ENCODE measurements at regions not wholly inside any gene's neighbourhood (a gene's known extent, or its start where the extent isn't known, plus 50 kb on each side); places are given as distances from the start of the nearest gene placed in this dataset.

DNA sequence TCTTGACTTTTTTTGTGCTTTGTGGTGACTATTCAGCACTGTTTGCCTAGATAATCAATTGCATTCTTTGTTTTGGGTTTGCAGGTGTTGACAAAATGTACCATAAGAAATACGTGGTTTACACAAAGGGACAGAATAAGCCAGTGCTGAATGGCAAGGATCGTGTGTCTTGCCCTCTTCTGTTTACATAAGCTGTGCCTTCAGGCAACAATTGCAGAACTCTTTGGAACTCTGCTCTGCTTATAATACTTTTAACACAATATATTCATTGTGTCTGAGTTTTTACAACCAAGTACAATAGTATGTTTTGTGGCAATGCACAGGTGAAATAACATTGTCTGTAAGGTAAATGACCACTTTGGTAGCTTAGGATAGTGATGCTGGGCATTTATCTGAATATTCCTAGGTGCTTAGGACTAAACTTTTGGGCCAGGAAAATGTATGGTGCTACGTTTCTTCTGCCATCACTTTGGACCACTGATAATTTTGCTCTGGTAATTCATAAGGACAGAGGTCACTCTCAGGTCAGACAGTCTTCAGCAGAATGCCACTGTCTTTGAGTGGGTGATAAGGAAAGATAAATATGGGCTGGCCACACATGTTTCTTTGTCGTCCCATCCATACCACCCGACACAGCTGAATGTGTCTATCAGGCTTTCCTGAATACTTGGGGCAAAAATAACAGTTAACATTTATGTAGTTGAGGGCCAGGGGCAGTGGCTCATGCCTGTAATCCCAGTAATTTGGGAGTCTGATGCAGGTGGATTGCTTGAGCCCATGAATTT lies 344.6 kb upstream of the IMPG1 start:
- Histone ChIP-seq H3K9me3 (ENCODE audit: control insufficient read depth in 3 of 3, low read length in 3 of 3) (no peaks in the 10 kb centered on the region), H3K27ac (ENCODE audit: low read depth, low read length) (no peak overlapping the region), H3K27me3 (ENCODE audit: control insufficient read depth in 3 of 3, insufficient read depth in 3 of 3, low read length in 3 of 3) (no peaks in the 10 kb centered on the region), H3K36me3 (ENCODE audit: control insufficient read depth in 3 of 3, insufficient read depth in 3 of 3, low read length in 3 of 3) (no peaks in the 10 kb centered on the region), H3K4me3 (ENCODE audit: low read length in 3 of 3) (no peak overlapping the region), H3K4me1 (ENCODE audit: control insufficient read depth in 3 of 3, insufficient read depth in 3 of 3, low read length in 3 of 3) (no peaks in the 10 kb centered on the region), H3K9ac (ENCODE audit: low read depth in 1 of 3, low read length in 3 of 3) (no peak overlapping the region)

DNA sequence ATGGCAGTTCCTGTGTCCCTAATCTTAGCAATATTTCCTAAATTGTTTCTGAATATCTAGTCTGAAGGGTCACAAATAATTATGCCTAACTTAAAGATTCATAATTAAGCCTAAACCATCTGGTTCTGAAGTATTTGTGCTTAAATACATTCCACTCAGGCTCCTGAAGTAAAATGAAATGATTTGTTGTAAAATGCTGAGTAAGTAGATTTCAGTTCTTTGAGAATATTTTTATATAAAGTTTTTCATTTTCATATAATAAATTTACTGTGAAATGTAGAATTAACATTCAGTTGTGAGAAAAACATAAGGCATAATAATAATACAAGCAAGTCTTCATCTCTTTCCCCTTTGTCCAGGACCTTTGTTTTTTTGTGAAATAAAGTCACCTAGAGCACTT lies 330.6 kb upstream of the IMPG1 start:
- Histone ChIP-seq H3K4me1 (ENCODE audit: control insufficient read depth in 3 of 3, insufficient read depth in 3 of 3, low read length in 3 of 3) (no peaks in the 10 kb centered on the region), H3K9me3 (ENCODE audit: control insufficient read depth in 3 of 3, low read length in 3 of 3) (peaks cover 0 to 2% (median 0%) of the 10 kb centered on the region in 3 donors), H3K36me3 (ENCODE audit: control insufficient read depth in 3 of 3, insufficient read depth in 3 of 3, low read length in 3 of 3) (no peaks in the 10 kb centered on the region), H3K27ac (ENCODE audit: low read depth, low read length) (no peak overlapping the region), H3K4me3 (ENCODE audit: low read length in 3 of 3) (no peak overlapping the region), H3K27me3 (ENCODE audit: control insufficient read depth in 3 of 3, insufficient read depth in 3 of 3, low read length in 3 of 3) (no peaks in the 10 kb centered on the region), H3K9ac (ENCODE audit: low read depth in 1 of 3, low read length in 3 of 3) (no peak overlapping the region)

DNA sequence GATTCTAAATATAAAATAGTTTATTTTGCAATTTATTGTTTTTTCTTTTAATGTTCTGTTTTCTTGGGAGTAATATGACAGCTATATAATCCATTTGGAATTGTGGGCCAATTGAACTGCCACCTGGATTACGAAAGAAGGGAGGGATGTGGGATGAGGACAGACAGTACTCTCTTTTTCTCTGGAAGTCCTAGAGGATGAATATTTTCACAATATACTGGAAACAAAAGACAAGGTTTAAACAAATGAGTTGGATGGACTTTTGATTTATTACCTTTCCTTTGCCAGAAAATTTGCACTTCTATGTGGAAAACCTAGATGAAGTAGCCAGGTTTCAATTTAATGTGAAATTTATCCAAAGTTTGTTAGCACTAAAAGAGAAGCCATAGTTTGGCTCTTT lies 325.5 kb upstream of the IMPG1 start:
- no peak overlapping the region for H3K9ac ChIP-seq (ENCODE audit: low read depth in 1 of 3, low read length in 3 of 3)
- no peaks in the 10 kb centered on the region for H3K4me1 ChIP-seq (ENCODE audit: control insufficient read depth in 3 of 3, insufficient read depth in 3 of 3, low read length in 3 of 3)
- H3K36me3 ChIP-seq (ENCODE audit: control insufficient read depth in 3 of 3, insufficient read depth in 3 of 3, low read length in 3 of 3) = no peaks in the 10 kb centered on the region
- H3K9me3 ChIP-seq (ENCODE audit: control insufficient read depth in 3 of 3, low read length in 3 of 3) = no peaks in the 10 kb centered on the region
- no peak overlapping the region for H3K4me3 ChIP-seq (ENCODE audit: low read length in 3 of 3)
- no peaks in the 10 kb centered on the region for H3K27me3 ChIP-seq (ENCODE audit: control insufficient read depth in 3 of 3, insufficient read depth in 3 of 3, low read length in 3 of 3)
- H3K27ac ChIP-seq (ENCODE audit: low read depth, low read length) = no peak overlapping the region

DNA sequence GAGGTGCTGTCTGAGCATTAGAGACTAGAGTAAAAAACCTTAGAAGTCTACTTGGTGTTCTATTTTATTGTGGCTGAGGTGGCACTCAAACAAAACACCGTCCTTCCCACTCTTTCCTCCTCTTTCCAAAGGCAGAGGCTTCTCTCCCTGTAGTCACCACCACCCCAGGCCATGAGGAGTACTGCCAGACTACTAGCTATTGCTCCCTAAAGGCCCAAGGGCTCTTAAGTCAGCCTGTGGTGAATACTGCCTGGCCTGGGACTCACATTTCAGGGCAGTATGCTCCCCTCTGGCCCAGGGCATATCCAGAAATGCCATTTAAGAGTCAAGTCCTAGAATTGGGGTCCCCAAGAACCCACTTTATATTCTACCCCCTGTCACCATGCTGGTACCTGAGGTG lies 309.7 kb upstream of the IMPG1 start:
- H3K27me3 ChIP-seq (ENCODE audit: control insufficient read depth in 3 of 3, insufficient read depth in 3 of 3, low read length in 3 of 3) = no peaks in the 10 kb centered on the region
- no peak overlapping the region for H3K9ac ChIP-seq (ENCODE audit: low read depth in 1 of 3, low read length in 3 of 3)
- no peaks in the 10 kb centered on the region for H3K4me1 ChIP-seq (ENCODE audit: control insufficient read depth in 3 of 3, insufficient read depth in 3 of 3, low read length in 3 of 3)
- H3K9me3 ChIP-seq (ENCODE audit: control insufficient read depth in 3 of 3, low read length in 3 of 3) = peaks cover 0 to 4% (median 0%) of the 10 kb centered on the region in 3 donors
- H3K27ac ChIP-seq (ENCODE audit: low read depth, low read length) = no peak overlapping the region
- no peak overlapping the region for H3K4me3 ChIP-seq (ENCODE audit: low read length in 3 of 3)
- no peaks in the 10 kb centered on the region for H3K36me3 ChIP-seq (ENCODE audit: control insufficient read depth in 3 of 3, insufficient read depth in 3 of 3, low read length in 3 of 3)

DNA sequence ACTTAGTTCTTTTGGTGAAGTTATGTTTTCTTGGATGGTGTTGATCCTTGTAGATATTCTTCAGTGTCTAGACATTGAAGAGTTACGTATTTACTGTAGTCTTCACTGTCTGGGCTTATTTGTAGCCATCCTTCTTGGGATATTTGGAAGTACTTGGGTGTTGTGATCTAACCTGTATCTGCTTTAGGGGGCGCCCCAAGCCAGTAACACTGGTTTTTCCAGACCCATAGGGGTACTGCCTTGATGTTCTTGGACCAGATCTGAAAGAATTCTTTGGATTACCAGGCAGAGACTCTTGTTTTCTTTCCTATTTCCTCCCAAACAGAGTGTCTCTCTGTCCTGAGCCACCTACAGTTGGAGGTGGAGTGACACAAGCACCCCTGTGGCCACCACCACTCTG lies 309.1 kb upstream of the IMPG1 start:
- no peaks in the 10 kb centered on the region for H3K27me3 ChIP-seq (ENCODE audit: control insufficient read depth in 3 of 3, insufficient read depth in 3 of 3, low read length in 3 of 3)
- H3K4me3 ChIP-seq (ENCODE audit: low read length in 3 of 3) = no peak overlapping the region
- H3K27ac ChIP-seq (ENCODE audit: low read depth, low read length) = no peak overlapping the region
- H3K36me3 ChIP-seq (ENCODE audit: control insufficient read depth in 3 of 3, insufficient read depth in 3 of 3, low read length in 3 of 3) = no peaks in the 10 kb centered on the region
- H3K4me1 ChIP-seq (ENCODE audit: control insufficient read depth in 3 of 3, insufficient read depth in 3 of 3, low read length in 3 of 3) = no peaks in the 10 kb centered on the region
- no peak overlapping the region for H3K9ac ChIP-seq (ENCODE audit: low read depth in 1 of 3, low read length in 3 of 3)
- peaks cover 0 to 4% (median 0%) of the 10 kb centered on the region in 3 donors for H3K9me3 ChIP-seq (ENCODE audit: control insufficient read depth in 3 of 3, low read length in 3 of 3)

DNA sequence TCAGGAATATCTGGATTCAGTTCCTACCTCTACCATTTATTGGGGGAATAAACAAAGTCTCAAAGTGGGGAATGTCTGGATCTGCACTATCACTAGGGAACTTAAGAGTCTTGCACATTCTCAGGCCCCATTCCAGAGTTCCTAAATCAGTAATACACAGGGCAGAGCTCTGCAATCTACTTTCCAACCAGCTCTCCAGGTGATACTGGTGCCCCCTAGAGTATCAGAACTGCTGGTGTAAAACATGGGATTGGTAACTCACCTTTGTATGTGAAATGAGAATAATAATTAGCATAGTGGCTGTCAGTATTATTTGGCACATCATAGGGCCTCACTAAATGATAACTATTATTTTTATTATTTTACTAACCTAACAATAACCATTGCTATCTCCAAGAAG lies 278.8 kb upstream of the IMPG1 start:
- Histone ChIP-seq H3K4me1 (ENCODE audit: control insufficient read depth in 3 of 3, insufficient read depth in 3 of 3, low read length in 3 of 3) (no peaks in the 10 kb centered on the region), H3K36me3 (ENCODE audit: control insufficient read depth in 3 of 3, insufficient read depth in 3 of 3, low read length in 3 of 3) (no peaks in the 10 kb centered on the region), H3K27ac (ENCODE audit: low read depth, low read length) (no peak overlapping the region), H3K9me3 (ENCODE audit: control insufficient read depth in 3 of 3, low read length in 3 of 3) (no peaks in the 10 kb centered on the region), H3K9ac (ENCODE audit: low read depth in 1 of 3, low read length in 3 of 3) (no peak overlapping the region), H3K27me3 (ENCODE audit: control insufficient read depth in 3 of 3, insufficient read depth in 3 of 3, low read length in 3 of 3) (no peaks in the 10 kb centered on the region), H3K4me3 (ENCODE audit: low read length in 3 of 3) (no peak overlapping the region)

DNA sequence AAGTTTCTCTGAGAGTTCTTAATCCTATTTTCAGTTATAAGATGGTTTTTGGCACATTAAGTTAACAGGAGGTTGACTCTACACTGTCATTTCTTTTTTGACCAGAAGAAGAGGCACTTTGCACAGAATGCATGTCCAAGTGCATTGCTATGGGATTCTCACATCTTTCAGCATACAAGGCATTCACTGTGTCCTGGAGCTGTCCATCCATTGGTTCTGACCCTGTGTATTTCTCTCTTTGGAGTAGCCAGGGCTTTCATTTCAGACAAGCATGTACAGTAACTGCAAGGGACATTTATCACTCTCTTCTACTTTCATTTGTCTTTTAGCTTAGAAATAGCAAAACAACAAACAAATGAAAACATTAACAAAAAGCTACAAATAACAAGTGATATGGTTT lies 275.1 kb upstream of the IMPG1 start:
- Histone ChIP-seq H3K27ac (ENCODE audit: low read depth, low read length) (no peak overlapping the region), H3K4me3 (ENCODE audit: low read length in 3 of 3) (no peak overlapping the region), H3K9me3 (ENCODE audit: control insufficient read depth in 3 of 3, low read length in 3 of 3) (no peaks in the 10 kb centered on the region), H3K27me3 (ENCODE audit: control insufficient read depth in 3 of 3, insufficient read depth in 3 of 3, low read length in 3 of 3) (no peaks in the 10 kb centered on the region), H3K4me1 (ENCODE audit: control insufficient read depth in 3 of 3, insufficient read depth in 3 of 3, low read length in 3 of 3) (peaks cover 0 to 2% (median 0%) of the 10 kb centered on the region in 3 donors), H3K9ac (ENCODE audit: low read depth in 1 of 3, low read length in 3 of 3) (no peak overlapping the region), H3K36me3 (ENCODE audit: control insufficient read depth in 3 of 3, insufficient read depth in 3 of 3, low read length in 3 of 3) (no peaks in the 10 kb centered on the region)

DNA sequence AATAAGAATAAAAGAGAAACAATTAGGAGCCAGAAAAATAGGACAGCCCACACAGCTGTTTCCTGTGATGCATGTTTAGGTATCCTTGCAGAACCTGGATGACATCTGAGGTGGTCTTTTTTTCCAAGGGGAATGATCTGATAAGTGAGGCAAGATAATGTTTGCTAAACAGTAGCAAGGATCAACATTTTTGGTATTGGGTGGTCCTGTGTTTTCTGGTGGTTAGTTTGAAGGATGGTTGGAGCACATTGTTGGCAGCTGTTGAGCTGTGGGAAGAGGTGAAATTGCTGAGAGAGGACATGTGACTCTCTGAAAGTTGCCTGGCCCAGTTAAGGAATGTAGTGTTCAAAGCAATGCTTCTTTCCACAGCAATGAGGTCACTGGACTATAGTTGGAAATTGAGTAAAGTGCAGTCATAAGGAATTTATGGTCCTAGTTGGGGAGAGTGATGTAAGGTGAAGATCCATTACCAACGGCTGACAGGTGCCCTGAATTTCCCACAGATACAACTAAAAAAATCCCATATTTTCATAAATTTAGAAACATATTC lies 270.2 kb upstream of the IMPG1 start:
- Histone ChIP-seq H3K27me3 (ENCODE audit: control insufficient read depth in 3 of 3, insufficient read depth in 3 of 3, low read length in 3 of 3) (no peaks in the 10 kb centered on the region), H3K9ac (ENCODE audit: low read depth in 1 of 3, low read length in 3 of 3) (no peak overlapping the region), H3K36me3 (ENCODE audit: control insufficient read depth in 3 of 3, insufficient read depth in 3 of 3, low read length in 3 of 3) (no peaks in the 10 kb centered on the region), H3K4me1 (ENCODE audit: control insufficient read depth in 3 of 3, insufficient read depth in 3 of 3, low read length in 3 of 3) (peaks cover 0 to 2% (median 0%) of the 10 kb centered on the region in 3 donors), H3K9me3 (ENCODE audit: control insufficient read depth in 3 of 3, low read length in 3 of 3) (no peaks in the 10 kb centered on the region), H3K27ac (ENCODE audit: low read depth, low read length) (no peak overlapping the region), H3K4me3 (ENCODE audit: low read length in 3 of 3) (no peak overlapping the region)

DNA sequence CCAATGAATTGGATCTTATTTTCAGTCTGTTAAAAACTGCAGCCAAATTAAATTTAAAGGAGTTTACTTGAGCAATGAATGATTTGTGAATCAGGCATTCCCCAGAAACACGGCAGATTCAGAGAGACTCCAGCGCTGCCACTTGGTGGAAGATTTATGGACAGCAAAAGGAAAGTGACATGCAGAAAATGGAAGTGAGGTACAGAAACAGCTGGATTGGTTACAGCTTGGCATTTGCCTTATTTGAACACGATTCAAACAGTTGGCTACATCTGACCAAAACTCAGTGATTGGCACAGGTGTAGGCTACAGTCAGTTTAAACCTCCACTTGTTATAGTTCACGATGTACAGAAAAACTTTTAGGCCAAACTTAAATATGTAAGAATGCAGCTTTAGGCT lies 257.6 kb upstream of the IMPG1 start:
- Histone ChIP-seq H3K9me3 (ENCODE audit: control insufficient read depth in 3 of 3, low read length in 3 of 3) (peaks cover 0 to 3% (median 0%) of the 10 kb centered on the region in 3 donors), H3K27me3 (ENCODE audit: control insufficient read depth in 3 of 3, insufficient read depth in 3 of 3, low read length in 3 of 3) (no peaks in the 10 kb centered on the region), H3K9ac (ENCODE audit: low read depth in 1 of 3, low read length in 3 of 3) (no peak overlapping the region), H3K4me3 (ENCODE audit: low read length in 3 of 3) (no peak overlapping the region), H3K36me3 (ENCODE audit: control insufficient read depth in 3 of 3, insufficient read depth in 3 of 3, low read length in 3 of 3) (no peaks in the 10 kb centered on the region), H3K4me1 (ENCODE audit: control insufficient read depth in 3 of 3, insufficient read depth in 3 of 3, low read length in 3 of 3) (no peaks in the 10 kb centered on the region), H3K27ac (ENCODE audit: low read depth, low read length) (no peak overlapping the region)

DNA sequence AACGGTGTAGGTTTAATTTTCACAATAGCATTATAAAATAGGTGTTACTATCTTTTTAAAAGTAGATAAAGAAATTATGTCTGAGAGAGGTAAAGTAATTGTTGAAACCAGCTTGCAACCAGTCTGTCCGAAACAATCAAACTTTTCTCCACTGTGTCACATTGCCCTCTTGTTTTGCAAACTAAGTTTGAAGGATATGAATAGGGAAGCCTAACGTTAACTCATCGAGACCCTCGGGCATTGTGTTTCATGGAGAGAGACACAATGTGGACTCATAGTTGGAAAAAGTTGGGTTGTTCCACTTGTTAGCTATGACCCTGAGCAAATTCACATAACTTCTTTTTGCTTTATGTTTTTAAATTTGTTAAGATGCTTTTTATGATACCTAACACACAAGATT lies 254.4 kb upstream of the IMPG1 start:
- no peaks in the 10 kb centered on the region for H3K9me3 ChIP-seq (ENCODE audit: control insufficient read depth in 3 of 3, low read length in 3 of 3)
- no peak overlapping the region for H3K4me3 ChIP-seq (ENCODE audit: low read length in 3 of 3)
- no peak overlapping the region for H3K9ac ChIP-seq (ENCODE audit: low read depth in 1 of 3, low read length in 3 of 3)
- no peak overlapping the region for H3K27ac ChIP-seq (ENCODE audit: low read depth, low read length)
- no peaks in the 10 kb centered on the region for H3K27me3 ChIP-seq (ENCODE audit: control insufficient read depth in 3 of 3, insufficient read depth in 3 of 3, low read length in 3 of 3)
- no peaks in the 10 kb centered on the region for H3K4me1 ChIP-seq (ENCODE audit: control insufficient read depth in 3 of 3, insufficient read depth in 3 of 3, low read length in 3 of 3)
- H3K36me3 ChIP-seq (ENCODE audit: control insufficient read depth in 3 of 3, insufficient read depth in 3 of 3, low read length in 3 of 3) = no peaks in the 10 kb centered on the region
